MCF 10A (cell line): ENCODE measurements at regions not wholly inside any gene's neighbourhood (a gene's known extent, or its start where the extent isn't known, plus 50 kb on each side); places are given as distances from the start of the nearest gene placed in this dataset.

Experiments used
- BruUV-seq: library from RNA; stranded (reverse); fragments of 400-500 nt; replicated peaks from 2 replicates; lab custom pipeline; 2021; lab: Mats Ljungman, UMichigan
- CTCF ChIA-PET: fragments of 300-600 bp; sonication (Branson Sonifier 250); formaldehyde crosslinking; extraction: SDS; loops from one replicate; lab custom pipeline; 2021; ENCODE audit warnings: antibody characterized with exemption, inconsistent platforms; lab: Yijun Ruan, JAX
- POLR2A ChIA-PET: fragments of 300-600, 350-650 bp; sonication (Branson Sonifier 250); formaldehyde crosslinking; extraction: SDS; loops from one replicate; lab custom pipeline; 2020; ENCODE audit warnings: antibody characterized with exemption, inconsistent platforms; lab: Yijun Ruan, JAX
- DNase-seq: peaks from one replicate; pipeline ENCODE4 v3.0.0-alpha.2; 2018; ENCODE audit not compliant: unreplicated experiment
- H3K27ac Mint-ChIP-seq: one replicate; pipeline ENCODE4 v1.8.0; 2022; ENCODE audit warnings: mild to moderate bottlenecking, low read depth, mixed read lengths; ENCODE audit not compliant: unreplicated experiment
- H3K27me3 Mint-ChIP-seq: one replicate; pipeline ENCODE4 v1.8.0; 2022; ENCODE audit warnings: mixed read lengths; ENCODE audit not compliant: insufficient read depth, unreplicated experiment
- H3K36me3 Mint-ChIP-seq: one replicate; pipeline ENCODE4 v1.8.0; 2022; ENCODE audit warnings: mild to moderate bottlenecking, moderate library complexity, mixed read lengths; ENCODE audit not compliant: insufficient read depth, unreplicated experiment
- H3K4me1 Mint-ChIP-seq: one replicate; pipeline ENCODE4 v1.8.0; 2022; ENCODE audit warnings: mixed read lengths; ENCODE audit not compliant: insufficient read depth, unreplicated experiment
- H3K4me3 Mint-ChIP-seq: one replicate; pipeline ENCODE4 v1.8.0; 2022; ENCODE audit warnings: mild to moderate bottlenecking, moderate library complexity, mixed read lengths; ENCODE audit not compliant: unreplicated experiment
- H3K9me3 Mint-ChIP-seq: one replicate; pipeline ENCODE4 v1.8.0; 2022; ENCODE audit warnings: mixed read lengths; ENCODE audit not compliant: unreplicated experiment
- intact Hi-C: fragments of 100-400 bp; cut with micrococcal nuclease; formaldehyde crosslinking; loops from 2 replicates; pipeline ENCODE4 v1.14.1; 2022
- TF ChIP-seq, protein P1 (sequence below): fragments of 200-600 bp; IDR thresholded peaks from one replicate; pipeline ENCODE4 v1.8.0; 2022; ENCODE audit warnings: antibody characterized with exemption, mild to moderate bottlenecking; ENCODE audit not compliant: unreplicated experiment

DNA sequence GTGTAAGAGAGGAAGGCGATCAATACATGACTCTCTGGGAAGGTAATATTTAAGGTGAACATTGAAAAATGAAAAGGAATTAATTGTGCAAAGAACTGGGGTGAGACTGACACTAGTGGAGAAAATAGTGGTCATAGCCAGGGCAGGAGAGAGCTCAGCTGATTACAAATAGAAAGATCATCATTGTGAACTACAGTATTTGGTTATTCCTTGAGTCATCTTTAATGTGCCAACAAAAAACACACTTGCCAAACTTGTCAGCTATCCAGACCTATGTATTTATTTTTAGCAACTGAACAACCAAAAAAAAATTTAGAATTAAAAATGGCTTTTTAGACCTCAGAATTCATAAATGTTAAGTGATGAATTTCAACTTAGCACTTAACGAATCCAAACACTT is 749.8 kb upstream of the CDH9 start:
- no peak overlapping the region for H3K4me3 Mint-ChIP-seq
- no peaks in the 10 kb centered on the region for H3K4me1 Mint-ChIP-seq
- H3K36me3 Mint-ChIP-seq = no peaks in the 10 kb centered on the region
- H3K27me3 Mint-ChIP-seq = no peaks in the 10 kb centered on the region
- no peak overlapping the region for H3K27ac Mint-ChIP-seq
- BruUV-seq = no TSS peak
- ChIA-PET POLR2A (no interaction called here), CTCF (no interaction called here)
- intact Hi-C loops = no loop called here
- TF ChIP-seq, protein P1, sequence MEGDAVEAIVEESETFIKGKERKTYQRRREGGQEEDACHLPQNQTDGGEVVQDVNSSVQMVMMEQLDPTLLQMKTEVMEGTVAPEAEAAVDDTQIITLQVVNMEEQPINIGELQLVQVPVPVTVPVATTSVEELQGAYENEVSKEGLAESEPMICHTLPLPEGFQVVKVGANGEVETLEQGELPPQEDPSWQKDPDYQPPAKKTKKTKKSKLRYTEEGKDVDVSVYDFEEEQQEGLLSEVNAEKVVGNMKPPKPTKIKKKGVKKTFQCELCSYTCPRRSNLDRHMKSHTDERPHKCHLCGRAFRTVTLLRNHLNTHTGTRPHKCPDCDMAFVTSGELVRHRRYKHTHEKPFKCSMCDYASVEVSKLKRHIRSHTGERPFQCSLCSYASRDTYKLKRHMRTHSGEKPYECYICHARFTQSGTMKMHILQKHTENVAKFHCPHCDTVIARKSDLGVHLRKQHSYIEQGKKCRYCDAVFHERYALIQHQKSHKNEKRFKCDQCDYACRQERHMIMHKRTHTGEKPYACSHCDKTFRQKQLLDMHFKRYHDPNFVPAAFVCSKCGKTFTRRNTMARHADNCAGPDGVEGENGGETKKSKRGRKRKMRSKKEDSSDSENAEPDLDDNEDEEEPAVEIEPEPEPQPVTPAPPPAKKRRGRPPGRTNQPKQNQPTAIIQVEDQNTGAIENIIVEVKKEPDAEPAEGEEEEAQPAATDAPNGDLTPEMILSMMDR = no peak
- DNase-seq = no peak
- H3K9me3 Mint-ChIP-seq = no peaks in the 10 kb centered on the region

DNA sequence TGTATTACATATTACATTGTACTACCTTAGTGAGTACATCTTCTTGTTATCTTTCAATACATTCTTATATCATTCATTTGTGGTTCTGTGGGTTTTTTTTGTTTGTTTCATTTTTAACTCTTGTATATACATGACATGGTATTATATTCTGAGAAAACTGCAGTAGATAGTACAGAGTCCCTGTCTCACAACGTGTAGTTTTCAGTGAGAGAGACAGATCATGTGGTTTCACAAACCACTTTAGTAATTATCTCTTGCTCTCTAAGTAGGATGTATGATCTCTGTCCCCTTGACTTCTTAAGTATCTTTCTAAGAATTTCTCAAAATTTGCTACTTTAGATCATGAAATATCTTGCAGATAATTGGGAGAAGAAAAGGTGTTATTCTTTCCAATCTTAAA is 745.9 kb upstream of the CDH9 start:
- no peak for DNase-seq
- ChIA-PET POLR2A (no interaction called here), CTCF (no interaction called here)
- no peak overlapping the region for H3K27ac Mint-ChIP-seq
- TF ChIP-seq, protein P1 = no peak
- H3K4me3 Mint-ChIP-seq = no peak overlapping the region
- H3K27me3 Mint-ChIP-seq = no peaks in the 10 kb centered on the region
- intact Hi-C loops = no loop called here
- no TSS peak for BruUV-seq
- H3K36me3 Mint-ChIP-seq = no peaks in the 10 kb centered on the region
- no peaks in the 10 kb centered on the region for H3K4me1 Mint-ChIP-seq
- no peaks in the 10 kb centered on the region for H3K9me3 Mint-ChIP-seq

DNA sequence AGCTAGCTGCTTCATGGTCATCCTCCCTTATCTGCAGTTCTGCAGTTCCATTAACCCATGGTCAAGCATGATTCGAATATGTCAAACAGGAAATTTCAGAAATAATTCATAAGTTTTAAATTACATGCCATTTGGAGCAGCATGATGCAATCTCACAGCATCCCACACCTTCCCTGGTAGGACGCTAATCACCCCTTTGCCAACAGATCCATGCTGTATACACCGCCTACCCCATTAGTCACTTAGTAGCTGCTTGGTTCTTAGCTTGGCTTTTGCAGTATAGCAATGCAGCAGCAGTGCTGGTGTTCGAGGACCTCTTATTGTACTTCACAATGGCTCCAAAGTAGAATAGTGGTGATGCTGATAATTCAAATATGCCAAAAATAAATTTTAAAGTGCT is 739.7 kb upstream of the CDH9 start:
- Mint-ChIP-seq H3K27me3 (no peaks in the 10 kb centered on the region), H3K4me3 (no peak overlapping the region), H3K9me3 (no peaks in the 10 kb centered on the region), H3K4me1 (peaks cover 5% of the 10 kb centered on the region), H3K27ac (no peak overlapping the region), H3K36me3 (no peaks in the 10 kb centered on the region)
- intact Hi-C loops = no loop called here
- DNase-seq = no peak
- BruUV-seq = no TSS peak
- CTCF ChIA-PET = no interaction called here
- POLR2A ChIA-PET = no interaction called here
- TF ChIP-seq, protein P1 = no peak

DNA sequence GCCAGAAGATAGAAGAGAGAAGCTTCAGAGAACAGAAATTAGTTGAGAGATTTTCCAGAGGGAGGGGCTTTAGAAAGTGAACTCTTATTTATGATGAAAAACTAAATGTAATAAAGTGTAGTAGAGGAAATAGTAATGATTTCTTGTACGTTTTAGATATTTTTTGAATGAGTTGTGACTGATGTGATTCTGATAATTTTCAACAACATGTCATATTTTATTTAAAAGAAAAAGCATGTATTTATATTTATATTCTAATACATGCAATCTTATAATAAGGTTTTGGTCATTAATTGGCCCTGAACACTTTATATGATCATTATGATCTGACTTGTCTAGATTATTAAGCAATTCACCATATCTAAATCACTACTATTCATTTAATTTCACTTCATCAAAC is 735.2 kb upstream of the CDH9 start:
- no peak for DNase-seq
- Mint-ChIP-seq H3K4me1 (peaks cover 5% of the 10 kb centered on the region), H3K27me3 (no peaks in the 10 kb centered on the region), H3K9me3 (no peaks in the 10 kb centered on the region), H3K4me3 (no peak overlapping the region), H3K27ac (no peak overlapping the region), H3K36me3 (no peaks in the 10 kb centered on the region)
- TF ChIP-seq, protein P1 = no peak
- ChIA-PET CTCF (no interaction called here), POLR2A (interaction anchor here (1.2 kb wide), 1 partner anchor 557 kb away, joined by 3 read pairs; no protein-coding TSS in a partner anchor)
- intact Hi-C loops = no loop called here
- no TSS peak for BruUV-seq
